ENCODE measurements at regions not wholly inside any gene's neighbourhood (a gene's known extent, or its start where the extent isn't known, plus 50 kb on each side); places are given as distances from the start of the nearest gene placed in this dataset.
"Not testable (repeated sequence)": the region's sequence is repeated elsewhere in the genome, so short reads cannot be mapped to it uniquely, and the experiment has no call there.

- Mint-ChIP-seq H3K27me3 (no peaks in the 10 kb centered on the region), H3K36me3 (no peaks in the 10 kb centered on the region), H3K4me3 (no peak overlapping the region), H3K4me1 (no peaks in the 10 kb centered on the region), H3K27ac (no peak overlapping the region), H3K9me3 (peaks cover 0 to 3% (median 0%) of the 10 kb centered on the region in 3 donors)
These were observed 97.0 kb upstream of the CHODL start for GRCh38 chr21:18147678-18148077.

- H3K27me3 Mint-ChIP-seq: no peaks in the 10 kb centered on the region
- no peak overlapping the region for H3K27ac Mint-ChIP-seq
- no peaks in the 10 kb centered on the region for H3K4me1 Mint-ChIP-seq
- peaks cover 0 to 3% (median 0%) of the 10 kb centered on the region in 3 donors for H3K9me3 Mint-ChIP-seq
- H3K4me3 Mint-ChIP-seq: no peak overlapping the region
- no peaks in the 10 kb centered on the region for H3K36me3 Mint-ChIP-seq
These were observed 97.8 kb upstream of the CHODL start for GRCh38 chr21:18146820-18147219.

- peaks cover 0 to 5% (median 0%) of the 10 kb centered on the region in 3 donors for H3K9me3 Mint-ChIP-seq
- no peak overlapping the region for H3K27ac Mint-ChIP-seq
- H3K4me1 Mint-ChIP-seq: no peaks in the 10 kb centered on the region
- no peaks in the 10 kb centered on the region for H3K36me3 Mint-ChIP-seq
- no peak overlapping the region for H3K4me3 Mint-ChIP-seq
- H3K27me3 Mint-ChIP-seq: no peaks in the 10 kb centered on the region
These were observed 100.3 kb upstream of the CHODL start for GRCh38 chr21:18144339-18144738.

GRCh38 chr21:18142655-18143054 is 102.0 kb upstream of the CHODL start:
- H3K9me3 Mint-ChIP-seq: peaks cover 0 to 5% (median 1%) of the 10 kb centered on the region in 3 donors
- no peaks in the 10 kb centered on the region for H3K27me3 Mint-ChIP-seq
- H3K4me1 Mint-ChIP-seq: no peaks in the 10 kb centered on the region

GRCh38 chr21:18138507-18138906 is 106.1 kb upstream of the CHODL start:
- no peaks in the 10 kb centered on the region for H3K27me3 Mint-ChIP-seq
- H3K36me3 Mint-ChIP-seq: no peaks in the 10 kb centered on the region
- peaks cover 0 to 5% (median 1%) of the 10 kb centered on the region in 3 donors for H3K9me3 Mint-ChIP-seq
- no peak overlapping the region for H3K27ac Mint-ChIP-seq
- H3K4me3 Mint-ChIP-seq: no peak overlapping the region
- no peaks in the 10 kb centered on the region for H3K4me1 Mint-ChIP-seq

More at GRCh38 chr21:18142655-18143054, 102.0 kb upstream of the CHODL start:
- Mint-ChIP-seq H3K27ac (no peak overlapping the region), H3K36me3 (no peaks in the 10 kb centered on the region), H3K4me3 (no peak overlapping the region)

- H3K36me3 Mint-ChIP-seq: peaks cover 1% of the 10 kb centered on the region
These were observed 115.1 kb upstream of the CHODL start for GRCh38 chr21:18129526-18129925.

GRCh38 chr21:18118566-18118965 is 126.1 kb upstream of the CHODL start:
- Mint-ChIP-seq H3K4me1 (no peaks in the 10 kb centered on the region), H3K36me3 (no peaks in the 10 kb centered on the region), H3K27me3 (no peaks in the 10 kb centered on the region), H3K4me3 (no peak overlapping the region), H3K9me3 (no peaks in the 10 kb centered on the region), H3K27ac (no peak overlapping the region)

More at GRCh38 chr21:18129526-18129925, 115.1 kb upstream of the CHODL start:
- Mint-ChIP-seq H3K27me3 (no peaks in the 10 kb centered on the region), H3K9me3 (no peaks in the 10 kb centered on the region), H3K4me3 (no peak overlapping the region), H3K27ac (no peak overlapping the region), H3K4me1 (no peaks in the 10 kb centered on the region)

- H3K27me3 Mint-ChIP-seq: no peaks in the 10 kb centered on the region
- H3K4me1 Mint-ChIP-seq: no peaks in the 10 kb centered on the region
- no peak overlapping the region for H3K4me3 Mint-ChIP-seq
- H3K27ac Mint-ChIP-seq: no peak overlapping the region
- H3K36me3 Mint-ChIP-seq: no peaks in the 10 kb centered on the region
- H3K9me3 Mint-ChIP-seq: peaks cover 0 to 2% (median 0%) of the 10 kb centered on the region in 3 donors
These were observed 127.5 kb upstream of the CHODL start for GRCh38 chr21:18117176-18117575.

- Mint-ChIP-seq H3K4me1 (no peaks in the 10 kb centered on the region), H3K4me3 (no peak overlapping the region), H3K36me3 (no peaks in the 10 kb centered on the region), H3K27ac (no peak overlapping the region), H3K9me3 (peaks cover 0 to 2% (median 0%) of the 10 kb centered on the region in 3 donors), H3K27me3 (no peaks in the 10 kb centered on the region)
These were observed 129.8 kb upstream of the CHODL start for GRCh38 chr21:18114810-18115209.

GRCh38 chr21:18104802-18105201 is 139.8 kb upstream of the CHODL start:
- H3K36me3 Mint-ChIP-seq: peaks cover 3% of the 10 kb centered on the region
- H3K27me3 Mint-ChIP-seq: no peaks in the 10 kb centered on the region
- no peaks in the 10 kb centered on the region for H3K4me1 Mint-ChIP-seq
- H3K27ac Mint-ChIP-seq: no peak overlapping the region
- peaks cover 2 to 9% (median 5%) of the 10 kb centered on the region in 3 donors for H3K9me3 Mint-ChIP-seq
- no peak overlapping the region for H3K4me3 Mint-ChIP-seq

- not testable (repeated sequence) for H3K27me3 Mint-ChIP-seq, H3K36me3 Mint-ChIP-seq, H3K27ac Mint-ChIP-seq, H3K4me1 Mint-ChIP-seq, H3K4me3 Mint-ChIP-seq
- peaks cover 6 to 48% (median 21%) of the 10 kb centered on the region in 3 donors for H3K9me3 Mint-ChIP-seq
These were observed 148.2 kb upstream of the CHODL start for GRCh38 chr21:18096413-18096812.

- Mint-ChIP-seq H3K36me3 (peaks cover 4% of the 10 kb centered on the region), H3K4me1 (no peaks in the 10 kb centered on the region), H3K27ac (no peak overlapping the region), H3K4me3 (no peak overlapping the region), H3K27me3 (no peaks in the 10 kb centered on the region), H3K9me3 (peaks cover 5 to 34% (median 10%) of the 10 kb centered on the region in 3 donors)
These were observed 154.8 kb upstream of the CHODL start for GRCh38 chr21:18089786-18090185.

GRCh38 chr21:18070392-18070791 is 174.2 kb upstream of the CHODL start:
- H3K4me3 Mint-ChIP-seq: no peak overlapping the region
- H3K4me1 Mint-ChIP-seq: no peaks in the 10 kb centered on the region
- no peak overlapping the region for H3K27ac Mint-ChIP-seq
- no peaks in the 10 kb centered on the region for H3K27me3 Mint-ChIP-seq
- H3K36me3 Mint-ChIP-seq: no peaks in the 10 kb centered on the region
- H3K9me3 Mint-ChIP-seq: no peaks in the 10 kb centered on the region

GRCh38 chr21:18069875-18070274 is 174.8 kb upstream of the CHODL start:
- H3K4me1 Mint-ChIP-seq: no peaks in the 10 kb centered on the region
- H3K4me3 Mint-ChIP-seq: no peak overlapping the region
- no peaks in the 10 kb centered on the region for H3K27me3 Mint-ChIP-seq

GRCh38 chr21:18060402-18060801 is 184.2 kb upstream of the CHODL start:
- Mint-ChIP-seq H3K4me1 (no peaks in the 10 kb centered on the region), H3K36me3 (no peaks in the 10 kb centered on the region), H3K27me3 (no peaks in the 10 kb centered on the region), H3K9me3 (no peaks in the 10 kb centered on the region), H3K27ac (no peak overlapping the region), H3K4me3 (no peak overlapping the region)

More at GRCh38 chr21:18069875-18070274, 174.8 kb upstream of the CHODL start:
- H3K27ac Mint-ChIP-seq: no peak overlapping the region
- no peaks in the 10 kb centered on the region for H3K36me3 Mint-ChIP-seq
- no peaks in the 10 kb centered on the region for H3K9me3 Mint-ChIP-seq

- Mint-ChIP-seq H3K27ac (no peak overlapping the region), H3K27me3 (peaks cover 1% of the 10 kb centered on the region), H3K36me3 (no peaks in the 10 kb centered on the region), H3K4me3 (no peak overlapping the region), H3K4me1 (no peaks in the 10 kb centered on the region), H3K9me3 (no peaks in the 10 kb centered on the region)
These were observed 185.8 kb upstream of the CHODL start for GRCh38 chr21:18058731-18059398.

Measured in IgD-negative memory B cell (primary cell).